Right lobe of liver (tissue), 6 donors: ENCODE measurements at regions not wholly inside any gene's neighbourhood (a gene's known extent, or its start where the extent isn't known, plus 50 kb on each side); places are given as distances from the start of the nearest gene placed in this dataset.

Source experiments
- ATAC-seq, 4 donors: fragments of 200-7000 bp; cut with Tn5 transposase; one replicate each; pipeline ENCODE4 v1.9.1; 2020; ENCODE audit warnings: mild to moderate bottlenecking in 4 of 4, moderate library complexity in 4 of 4
- DNase-seq, 3 donors: peaks; one replicate each; pipeline ENCODE4 v3.0.0-alpha.2; 2020
- H3K27ac ChIP-seq, 3 donors: fragments of 200-600 bp; one replicate each; pipeline ENCODE4 v1.8.0; 2022
- H3K27me3 ChIP-seq, 2 donors: fragments of 200-600 bp; one replicate each; pipeline ENCODE4 v1.8.0; 2022
- H3K36me3 ChIP-seq, 4 donors: fragments of 200-600 bp; sonication (generic) in 1 of 4; one replicate each; pipeline versions ENCODE4 v1.5.1 to v1.8.0; 2017 to 2022; ENCODE audit warnings: control low read depth in 1 of 4
- H3K4me1 ChIP-seq, 4 donors: fragments of 200-600 bp; sonication (generic) in 1 of 4; one replicate each; pipeline versions ENCODE4 v1.5.1 to v1.8.0; 2017 to 2022; ENCODE audit warnings: control low read depth in 1 of 4
- H3K4me3 ChIP-seq, 3 donors: fragments of 200-600 bp; one replicate each; pipeline ENCODE4 v1.8.0; 2022
- H3K9me3 ChIP-seq, 4 donors: fragments of 200-600 bp; sonication (generic) in 1 of 4; one replicate each; pipeline versions ENCODE4 v1.5.1 to v1.8.0; 2017 to 2022; ENCODE audit warnings: control low read depth in 1 of 4
- POLR2A ChIP-seq: fragments of 450-650 bp; IDR thresholded peaks from one replicate; pipeline ENCODE4 v1.6.1; 2017; ENCODE audit warnings: antibody characterized with exemption, mild to moderate bottlenecking
- WGBS: methylation state at CpG from one replicate; pipeline ENCODE4 v1.1.6; 2018; ENCODE audit warnings: low coverage, low lambda C conversion rate; ENCODE audit not compliant: insufficient coverage; ENCODE audit errors: missing lambda C conversion rate; 5-methylcytosine and 5-hydroxymethylcytosine counted together
- intact Hi-C, 2 donors: fragments of 100-400 bp; cut with DNase I; formaldehyde crosslinking; loops; one replicate each; pipeline versions ENCODE4 v1.11.2 to v1.14.1; 2022
- TF ChIP-seq, protein P1 (sequence below), 4 donors: fragments of 200-600 bp in 3 of 4; fragments of 450-650 bp in 1 of 4; IDR thresholded peaks; one replicate each; pipeline versions ENCODE4 v1.5.1 to v1.8.0; 2016 to 2022; ENCODE audit warnings: antibody characterized with exemption in 4 of 4, mild to moderate bottlenecking in 2 of 4
- donor health status: DM: no; HTN: yes; CAD: no.
- donor health status: DM: no; HTN: no; CAD: no.
- donor health status: DM: no; HTN: no; CAD: no.
- donor health status: DM: no; HTN: yes; CAD: no.
- donor health status: DM: no; HTN: yes; CAD: no.

DNA sequence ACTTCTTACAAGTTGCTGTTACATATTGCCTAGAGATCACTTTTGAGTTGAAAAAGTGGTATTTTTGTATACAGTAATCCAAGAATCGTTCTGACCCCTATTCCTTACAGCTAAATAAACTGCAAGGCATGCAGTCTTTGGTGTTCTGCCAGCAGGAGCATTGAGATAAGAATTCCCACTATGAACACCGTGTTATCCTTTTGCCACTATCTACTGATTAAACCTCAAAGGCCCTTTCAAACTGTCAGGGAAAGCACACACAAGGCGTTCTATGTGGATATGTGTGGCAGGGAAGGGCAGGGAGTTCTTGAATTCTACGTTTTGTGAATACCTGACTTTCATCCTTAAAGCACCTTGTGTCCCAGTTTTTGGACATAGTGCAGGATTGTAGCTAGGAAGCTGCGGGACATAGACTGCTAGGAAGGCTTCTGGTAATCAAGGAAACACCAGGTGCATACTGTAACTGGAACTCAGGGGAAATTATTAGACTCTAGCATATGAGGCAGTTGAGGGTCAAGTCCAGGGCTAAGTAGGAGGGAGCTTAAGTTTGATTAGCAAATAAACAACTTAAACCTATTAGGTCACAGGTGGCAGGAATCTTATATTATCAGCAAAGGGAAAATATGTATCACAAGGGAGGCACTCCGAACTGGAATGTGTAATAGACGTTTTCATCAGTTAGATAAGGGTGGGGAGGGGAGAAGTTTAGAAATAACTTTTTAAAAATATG, 506.6 kb downstream of the RNF144B start:
- Histone ChIP-seq H3K27me3 (no peaks in the 10 kb centered on the region), H3K9me3 (no peaks in the 10 kb centered on the region), H3K4me1 (no peaks in the 10 kb centered on the region), H3K36me3 (no peaks in the 10 kb centered on the region), H3K4me3 (no peak overlapping the region), H3K27ac (no peak overlapping the region)
- no peak for ATAC-seq
- TF ChIP-seq, protein P1, sequence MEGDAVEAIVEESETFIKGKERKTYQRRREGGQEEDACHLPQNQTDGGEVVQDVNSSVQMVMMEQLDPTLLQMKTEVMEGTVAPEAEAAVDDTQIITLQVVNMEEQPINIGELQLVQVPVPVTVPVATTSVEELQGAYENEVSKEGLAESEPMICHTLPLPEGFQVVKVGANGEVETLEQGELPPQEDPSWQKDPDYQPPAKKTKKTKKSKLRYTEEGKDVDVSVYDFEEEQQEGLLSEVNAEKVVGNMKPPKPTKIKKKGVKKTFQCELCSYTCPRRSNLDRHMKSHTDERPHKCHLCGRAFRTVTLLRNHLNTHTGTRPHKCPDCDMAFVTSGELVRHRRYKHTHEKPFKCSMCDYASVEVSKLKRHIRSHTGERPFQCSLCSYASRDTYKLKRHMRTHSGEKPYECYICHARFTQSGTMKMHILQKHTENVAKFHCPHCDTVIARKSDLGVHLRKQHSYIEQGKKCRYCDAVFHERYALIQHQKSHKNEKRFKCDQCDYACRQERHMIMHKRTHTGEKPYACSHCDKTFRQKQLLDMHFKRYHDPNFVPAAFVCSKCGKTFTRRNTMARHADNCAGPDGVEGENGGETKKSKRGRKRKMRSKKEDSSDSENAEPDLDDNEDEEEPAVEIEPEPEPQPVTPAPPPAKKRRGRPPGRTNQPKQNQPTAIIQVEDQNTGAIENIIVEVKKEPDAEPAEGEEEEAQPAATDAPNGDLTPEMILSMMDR (IDR thresholded peaks at IDR 0.05), result no peak
- no peak for TF ChIP-seq POLR2A
- WGBS, result 15% methylated on average over 7 of the region's 7 CpGs
- intact Hi-C loops, result no loop called here
- no peak for DNase-seq

DNA sequence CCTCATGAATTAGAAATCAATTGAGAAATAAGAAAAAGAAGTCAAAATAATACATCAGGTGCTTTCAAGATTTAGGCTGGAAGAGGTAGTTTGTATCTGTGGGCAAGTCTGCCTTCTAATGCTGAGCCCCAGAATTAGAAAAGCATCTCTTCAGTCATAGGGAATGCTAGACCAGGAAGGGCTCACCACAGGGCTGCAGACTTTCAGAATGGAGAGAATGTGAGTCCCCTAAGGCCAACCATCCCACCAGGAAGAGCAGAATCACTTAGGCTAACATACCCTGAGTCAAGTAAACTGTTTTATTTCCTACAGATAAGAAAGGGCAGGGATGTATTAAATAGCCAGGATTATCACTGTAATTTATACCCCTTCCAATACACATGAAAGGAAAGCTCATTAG, 510.2 kb downstream of the RNF144B start:
- ATAC-seq (no peak), DNase-seq (no peak)
- H3K27me3 ChIP-seq, result no peaks in the 10 kb centered on the region
- TF ChIP-seq, protein P1 (IDR thresholded peaks at IDR 0.05), result no peak
- no peak for TF ChIP-seq POLR2A
- intact Hi-C loops, result no loop called here
- no peaks in the 10 kb centered on the region for H3K9me3 ChIP-seq
- H3K4me3 ChIP-seq, result no peak overlapping the region
- no peaks in the 10 kb centered on the region for H3K36me3 ChIP-seq
- no peak overlapping the region for H3K27ac ChIP-seq
- H3K4me1 ChIP-seq, result no peaks in the 10 kb centered on the region

DNA sequence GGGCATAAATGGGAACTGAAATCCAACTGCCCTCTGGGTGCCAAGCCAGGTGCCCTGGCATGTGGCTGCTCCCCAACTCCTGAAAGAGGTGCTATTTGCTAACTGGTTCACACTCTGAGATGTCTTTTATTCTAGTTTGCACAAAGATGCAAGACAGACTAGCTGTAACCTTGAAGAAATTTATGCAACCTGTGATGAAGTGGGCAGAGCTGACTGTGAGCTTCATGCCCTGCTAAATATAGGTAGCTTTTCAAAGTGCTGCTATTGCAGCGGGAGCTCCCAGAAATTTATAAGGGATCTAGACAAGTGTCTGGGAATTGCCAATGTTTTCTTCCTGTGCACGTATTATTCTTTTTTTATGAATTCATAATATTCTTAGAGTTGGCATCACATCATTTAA, 517.5 kb downstream of the RNF144B start:
- 68% methylated on average over 2 of the region's 2 CpGs for WGBS
- Histone ChIP-seq H3K36me3 (no peaks in the 10 kb centered on the region), H3K27ac (no peak overlapping the region), H3K27me3 (no peaks in the 10 kb centered on the region), H3K9me3 (no peaks in the 10 kb centered on the region), H3K4me1 (no peaks in the 10 kb centered on the region), H3K4me3 (no peak overlapping the region)
- no peak for TF ChIP-seq POLR2A
- TF ChIP-seq, protein P1 (IDR thresholded peaks at IDR 0.05), result no peak
- no peak for ATAC-seq
- intact Hi-C loops, result no loop called here
- DNase-seq, result no peak

DNA sequence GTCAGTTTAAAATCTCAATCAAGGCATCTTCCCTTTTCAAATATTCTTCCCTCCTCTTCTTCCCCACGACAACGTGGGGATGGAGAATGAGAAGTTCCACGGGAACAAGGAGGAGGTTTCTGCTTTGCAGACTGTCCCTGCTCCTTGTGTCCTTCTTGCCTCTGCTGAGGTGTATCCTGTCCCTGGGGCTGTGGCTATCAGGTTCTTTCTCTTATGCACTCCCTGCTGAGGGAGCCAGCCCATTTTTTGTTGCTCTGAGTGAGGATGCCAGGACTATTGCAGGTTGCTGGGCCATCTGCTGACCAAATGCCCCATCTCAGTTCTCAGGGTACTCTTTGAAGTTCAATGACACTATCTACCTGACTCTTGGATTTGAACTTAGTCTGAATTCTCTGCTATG, 533.6 kb downstream of the RNF144B start:
- H3K4me1 ChIP-seq, result no peaks in the 10 kb centered on the region
- DNase-seq (no peak), ATAC-seq (no peak)
- H3K9me3 ChIP-seq, result no peaks in the 10 kb centered on the region
- TF ChIP-seq POLR2A, result no peak
- TF ChIP-seq, protein P1 (IDR thresholded peaks at IDR 0.05), result no peak
- H3K27me3 ChIP-seq, result no peaks in the 10 kb centered on the region
- no peak overlapping the region for H3K27ac ChIP-seq
- WGBS, result 23% methylated on average over 3 of the region's 3 CpGs
- H3K36me3 ChIP-seq, result no peaks in the 10 kb centered on the region
- H3K4me3 ChIP-seq, result no peak overlapping the region
- intact Hi-C loops, result no loop called here

DNA sequence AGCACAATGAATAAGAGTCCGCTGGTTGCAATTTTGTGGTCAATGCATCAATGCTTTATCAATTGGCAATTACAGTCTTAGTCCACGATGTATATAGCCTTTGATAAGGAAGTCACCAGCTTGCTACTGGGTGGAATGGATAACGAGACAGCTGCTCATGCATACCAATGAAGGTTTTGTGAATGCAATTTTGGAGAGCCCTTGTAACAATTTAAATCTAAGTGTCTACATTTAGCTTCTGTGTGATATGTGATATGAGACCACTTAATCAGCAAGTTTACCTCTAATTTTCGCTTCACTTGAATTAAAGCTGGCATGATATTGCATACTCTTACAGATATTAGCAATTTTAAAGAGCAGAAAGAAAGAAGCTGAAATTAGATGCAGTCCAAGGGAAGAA, 543.9 kb downstream of the RNF144B start:
- H3K4me1 ChIP-seq, result no peaks in the 10 kb centered on the region
- TF ChIP-seq, protein P1 (IDR thresholded peaks at IDR 0.05), result no peak
- no peak for DNase-seq
- intact Hi-C loops, result no loop called here
- no peak overlapping the region for H3K27ac ChIP-seq
- no peaks in the 10 kb centered on the region for H3K9me3 ChIP-seq
- H3K27me3 ChIP-seq, result no peaks in the 10 kb centered on the region
- ATAC-seq, result no peak
- H3K4me3 ChIP-seq, result no peak overlapping the region
- 38% methylated on average over 4 of the region's 4 CpGs for whole genome bisulfite sequencing
- no peaks in the 10 kb centered on the region for H3K36me3 ChIP-seq
